GM12891 (cell line): ENCODE measurements at regions not wholly inside any gene's neighbourhood (a gene's known extent, or its start where the extent isn't known, plus 50 kb on each side); places are given as distances from the start of the nearest gene placed in this dataset.
"Not testable (repeated sequence)": the region's sequence is repeated elsewhere in the genome, so short reads cannot be mapped to it uniquely, and the experiment has no call there.

Source experiments
- POLR2A ChIP-seq: IDR thresholded peaks from 2 replicates; pipeline ENCODE4 v1.6.1; 2011; ENCODE audit warnings: low read depth, low read length, control low read depth
- POLR2AphosphoS5 ChIP-seq: IDR thresholded peaks from 2 replicates; pipeline ENCODE4 v1.6.1; 2011; ENCODE audit warnings: low read depth, low read length, control low read depth
- TAF1 ChIP-seq: IDR thresholded peaks from 2 replicates; pipeline ENCODE4 v1.6.1; 2011; ENCODE audit warnings: low read depth, low read length, control low read depth

- TF ChIP-seq POLR2A, POLR2AphosphoS5, TAF1: not testable (repeated sequence)
These were observed 105.8 kb downstream of the FAM217A start for GRCh38 chr6:3973152-3973551.
